SU-DHL-6 (cell line): ENCODE measurements at regions not wholly inside any gene's neighbourhood (a gene's known extent, or its start where the extent isn't known, plus 50 kb on each side); places are given as distances from the start of the nearest gene placed in this dataset.

Source experiments
- EZH2phosphoT487 ChIP-seq: fragments of 200-600 bp; sonication (generic), shearing (Covaris generic); conservative IDR thresholded peaks from 2 replicates; pipeline ENCODE4 v1.6.1; 2018; ENCODE audit warnings: mild to moderate bottlenecking, antibody characterized with exemption, low read length, moderate library complexity, mixed read lengths
- TF ChIP-seq, protein P1 (sequence below): fragments of 200-600 bp; sonication (generic); IDR thresholded peaks from one replicate; pipeline ENCODE4 v1.5.1; 2017; ENCODE audit warnings: antibody characterized with exemption, mild to moderate bottlenecking, low read length, moderate library complexity; ENCODE audit not compliant: insufficient read depth, poor library complexity, severe bottlenecking

DNA sequence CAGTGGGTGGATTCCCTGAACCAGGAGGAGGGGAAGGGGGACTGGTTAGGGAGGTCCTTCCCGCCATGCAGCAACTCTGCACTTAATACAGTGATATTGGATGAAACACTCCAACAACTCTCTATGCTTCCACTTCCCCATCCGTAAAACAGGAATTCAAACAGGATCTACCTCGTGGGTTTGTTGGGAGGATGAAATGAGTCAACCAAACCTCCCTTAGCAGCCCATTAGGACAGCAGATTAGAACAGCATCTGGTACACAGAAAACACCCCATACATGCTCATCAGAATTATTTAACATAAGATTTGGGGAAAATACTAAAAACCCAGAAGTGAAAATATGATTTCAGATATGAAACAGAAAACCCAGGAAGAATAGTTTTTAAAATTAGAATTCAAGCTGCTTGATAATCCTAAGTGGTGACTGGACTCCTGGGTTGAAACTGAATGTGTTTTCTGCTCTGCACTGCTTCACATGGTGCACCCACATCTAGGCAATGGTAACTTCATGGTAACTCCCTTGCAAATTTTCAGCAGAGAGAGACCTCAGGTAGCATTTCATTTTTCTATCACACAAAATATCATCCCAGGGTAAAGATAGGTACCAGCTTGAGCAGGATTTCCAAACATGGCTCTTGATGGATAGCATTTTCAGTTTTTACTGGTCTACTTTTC is 326.8 kb upstream of the FRG2C start:
- TF ChIP-seq, protein P1, sequence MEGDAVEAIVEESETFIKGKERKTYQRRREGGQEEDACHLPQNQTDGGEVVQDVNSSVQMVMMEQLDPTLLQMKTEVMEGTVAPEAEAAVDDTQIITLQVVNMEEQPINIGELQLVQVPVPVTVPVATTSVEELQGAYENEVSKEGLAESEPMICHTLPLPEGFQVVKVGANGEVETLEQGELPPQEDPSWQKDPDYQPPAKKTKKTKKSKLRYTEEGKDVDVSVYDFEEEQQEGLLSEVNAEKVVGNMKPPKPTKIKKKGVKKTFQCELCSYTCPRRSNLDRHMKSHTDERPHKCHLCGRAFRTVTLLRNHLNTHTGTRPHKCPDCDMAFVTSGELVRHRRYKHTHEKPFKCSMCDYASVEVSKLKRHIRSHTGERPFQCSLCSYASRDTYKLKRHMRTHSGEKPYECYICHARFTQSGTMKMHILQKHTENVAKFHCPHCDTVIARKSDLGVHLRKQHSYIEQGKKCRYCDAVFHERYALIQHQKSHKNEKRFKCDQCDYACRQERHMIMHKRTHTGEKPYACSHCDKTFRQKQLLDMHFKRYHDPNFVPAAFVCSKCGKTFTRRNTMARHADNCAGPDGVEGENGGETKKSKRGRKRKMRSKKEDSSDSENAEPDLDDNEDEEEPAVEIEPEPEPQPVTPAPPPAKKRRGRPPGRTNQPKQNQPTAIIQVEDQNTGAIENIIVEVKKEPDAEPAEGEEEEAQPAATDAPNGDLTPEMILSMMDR = no peak
- no peak for TF ChIP-seq EZH2phosphoT487
